Gastrocnemius medialis (tissue), 4 donors: ENCODE measurements at regions not wholly inside any gene's neighbourhood (a gene's known extent, or its start where the extent isn't known, plus 50 kb on each side); places are given as distances from the start of the nearest gene placed in this dataset.

Experiments
- POLR2A ChIP-seq, 2 donors: fragments of 450-650 bp; IDR thresholded peaks; one replicate each; pipeline ENCODE4 v1.6.1; 2017; ENCODE audit warnings: antibody characterized with exemption in 2 of 2, mild to moderate bottlenecking in 2 of 2, moderate library complexity in 2 of 2
- TF ChIP-seq, protein P1 (sequence below), 5 experiments: fragments of 450-650 bp in 3 of 5; fragments of 200-600 bp in 2 of 5; sonication (generic) in 2 of 5; IDR thresholded peaks in 4 of 5; conservative IDR thresholded peaks in 1 of 5; 1 replicate in 4 of 5; 2 replicates in 1 of 5; pipeline ENCODE4 v1.5.1; 2016 to 2019; ENCODE audit warnings: antibody characterized with exemption in 5 of 5, mild to moderate bottlenecking in 3 of 5, moderate library complexity in 3 of 5

DNA sequence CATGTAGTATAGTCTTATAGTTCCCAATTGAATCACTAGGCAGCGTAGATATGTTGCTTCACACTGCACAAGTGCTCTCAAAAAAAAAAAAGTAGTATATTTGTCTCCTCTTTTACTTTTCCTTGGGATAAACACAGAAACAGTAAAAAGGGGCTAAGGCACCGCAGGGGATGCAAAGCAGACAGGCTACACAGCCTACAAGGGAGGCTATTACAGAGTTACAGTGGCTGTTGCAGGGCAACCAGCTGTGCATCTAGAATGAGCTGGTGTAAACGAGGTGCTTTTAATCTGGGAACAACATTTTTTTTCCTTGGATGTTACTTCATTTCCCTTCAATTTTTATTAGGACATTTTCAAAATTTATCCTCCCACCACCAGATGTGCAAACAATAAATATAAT is 1934.7 kb upstream of the CELF4 start:
- TF ChIP-seq, protein P1, sequence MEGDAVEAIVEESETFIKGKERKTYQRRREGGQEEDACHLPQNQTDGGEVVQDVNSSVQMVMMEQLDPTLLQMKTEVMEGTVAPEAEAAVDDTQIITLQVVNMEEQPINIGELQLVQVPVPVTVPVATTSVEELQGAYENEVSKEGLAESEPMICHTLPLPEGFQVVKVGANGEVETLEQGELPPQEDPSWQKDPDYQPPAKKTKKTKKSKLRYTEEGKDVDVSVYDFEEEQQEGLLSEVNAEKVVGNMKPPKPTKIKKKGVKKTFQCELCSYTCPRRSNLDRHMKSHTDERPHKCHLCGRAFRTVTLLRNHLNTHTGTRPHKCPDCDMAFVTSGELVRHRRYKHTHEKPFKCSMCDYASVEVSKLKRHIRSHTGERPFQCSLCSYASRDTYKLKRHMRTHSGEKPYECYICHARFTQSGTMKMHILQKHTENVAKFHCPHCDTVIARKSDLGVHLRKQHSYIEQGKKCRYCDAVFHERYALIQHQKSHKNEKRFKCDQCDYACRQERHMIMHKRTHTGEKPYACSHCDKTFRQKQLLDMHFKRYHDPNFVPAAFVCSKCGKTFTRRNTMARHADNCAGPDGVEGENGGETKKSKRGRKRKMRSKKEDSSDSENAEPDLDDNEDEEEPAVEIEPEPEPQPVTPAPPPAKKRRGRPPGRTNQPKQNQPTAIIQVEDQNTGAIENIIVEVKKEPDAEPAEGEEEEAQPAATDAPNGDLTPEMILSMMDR (IDR thresholded peaks at IDR 0.05 in 4 of 5, conservative IDR thresholded peaks at IDR 0.05 in 1 of 5): no peak
- no peak for TF ChIP-seq POLR2A (IDR thresholded peaks at IDR 0.05)
